Thoracic aorta (tissue), 2 donors: ENCODE measurements at regions not wholly inside any gene's neighbourhood (a gene's known extent, or its start where the extent isn't known, plus 50 kb on each side); places are given as distances from the start of the nearest gene placed in this dataset.

ENCODE experiments used
- ATAC-seq: fragments of 150-250 bp; one replicate; pipeline ENCODE4 v1.8.0; 2017; ENCODE audit warnings: low read depth; ENCODE audit not compliant: insufficient number of reproducible peaks, low FRiP score
- DNase-seq: peaks from one replicate; pipeline ENCODE4 v3.0.0-alpha.2; 2020; ENCODE audit warnings: low spot score
- H3K27ac ChIP-seq, 2 donors: fragments of 200-600 bp; sonication (generic); 1 replicate in 1 of 2; 2 replicates in 1 of 2; pipeline ENCODE4 v1.5.1; 2016; ENCODE audit warnings: mild to moderate bottlenecking in 2 of 2, moderate library complexity in 2 of 2
- H3K27me3 ChIP-seq: fragments of 200-600 bp; sonication (generic); replicated peaks from 2 replicates; pipeline ENCODE4 v1.6.0; 2016; ENCODE audit warnings: mild to moderate bottlenecking; ENCODE audit not compliant: insufficient read depth
- H3K36me3 ChIP-seq: fragments of 200-600 bp; sonication (generic); one replicate; pipeline ENCODE4 v1.5.1; 2016
- H3K4me1 ChIP-seq, 2 donors: fragments of 200-600 bp; sonication (generic); 1 replicate in 1 of 2; 2 replicates in 1 of 2; pipeline versions ENCODE4 v1.5.1 to v1.6.0; 2016; ENCODE audit warnings: low read depth in 2 of 2, mild to moderate bottlenecking in 1 of 2; ENCODE audit not compliant: control insufficient read depth in 1 of 2
- H3K4me3 ChIP-seq: fragments of 200-600 bp; sonication (generic); 2 replicates; pipeline ENCODE4 v1.5.1; 2016; ENCODE audit warnings: mild to moderate bottlenecking
- H3K9me3 ChIP-seq: fragments of 200-600 bp; sonication (generic); 2 replicates; pipeline ENCODE4 v1.5.1; 2016
- CTCF ChIP-seq: fragments of 200-600 bp; sonication (generic); IDR thresholded peaks from one replicate; pipeline ENCODE4 v1.5.1; 2019; ENCODE audit warnings: antibody characterized with exemption

DNA sequence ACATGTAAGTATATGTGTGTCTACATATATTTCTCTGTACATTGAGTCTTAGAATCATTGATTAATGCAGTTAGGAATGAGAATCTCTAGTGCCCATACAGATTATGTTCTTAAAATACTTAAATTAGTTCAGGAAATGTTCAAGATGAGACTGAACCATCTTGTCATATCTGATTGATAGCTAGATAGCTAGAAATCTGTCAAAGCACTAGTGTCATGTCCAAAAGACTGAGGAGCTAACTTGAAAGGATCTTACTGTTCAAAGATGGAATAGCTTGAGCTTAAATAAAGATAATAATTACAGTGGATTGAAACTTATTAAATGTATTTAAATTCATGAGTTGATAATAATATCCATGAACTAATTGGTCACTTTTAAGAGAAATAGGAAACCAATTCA, 191.7 kb upstream of the TCF21 start:
- H3K4me1 ChIP-seq: no peaks in the 10 kb centered on the region
- no peaks in the 10 kb centered on the region for H3K36me3 ChIP-seq
- H3K27me3 ChIP-seq: no peaks in the 10 kb centered on the region
- no peak for DNase-seq
- H3K4me3 ChIP-seq: no peak overlapping the region
- H3K27ac ChIP-seq: no peak overlapping the region
- no peak for TF ChIP-seq CTCF
- no peaks in the 10 kb centered on the region for H3K9me3 ChIP-seq
- no peak for ATAC-seq

GRCh38 chr6:133697666-133698065, 191.2 kb upstream of the TCF21 start:
- no peak for ATAC-seq
- H3K4me1 ChIP-seq: no peaks in the 10 kb centered on the region

GRCh38 chr6:133698272-133698671, 190.6 kb upstream of the TCF21 start:
- ATAC-seq (no peak), DNase-seq (no peak)
- Histone ChIP-seq H3K4me1 (no peaks in the 10 kb centered on the region), H3K27ac (no peak overlapping the region), H3K4me3 (no peak overlapping the region), H3K9me3 (no peaks in the 10 kb centered on the region), H3K36me3 (no peaks in the 10 kb centered on the region), H3K27me3 (no peaks in the 10 kb centered on the region)
- TF ChIP-seq CTCF: no peak

More at GRCh38 chr6:133697666-133698065, 191.2 kb upstream of the TCF21 start:
- H3K4me3 ChIP-seq: no peak overlapping the region
- DNase-seq: no peak
- no peak overlapping the region for H3K27ac ChIP-seq
- H3K9me3 ChIP-seq: no peaks in the 10 kb centered on the region
- H3K27me3 ChIP-seq: no peaks in the 10 kb centered on the region
- TF ChIP-seq CTCF: no peak
- no peaks in the 10 kb centered on the region for H3K36me3 ChIP-seq

GRCh38 chr6:133699741-133700385, 189.1 kb upstream of the TCF21 start:
- no peak overlapping the region for H3K27ac ChIP-seq
- ATAC-seq: no peak
- TF ChIP-seq CTCF: no peak
- DNase-seq: no peak
- no peaks in the 10 kb centered on the region for H3K36me3 ChIP-seq
- no peak overlapping the region for H3K4me3 ChIP-seq
- H3K4me1 ChIP-seq: peaks cover 4 to 6% of the 10 kb centered on the region in 2 donors
- no peaks in the 10 kb centered on the region for H3K27me3 ChIP-seq
- H3K9me3 ChIP-seq: no peaks in the 10 kb centered on the region

GRCh38 chr6:133701633-133702331, 187.1 kb upstream of the TCF21 start:
- TF ChIP-seq CTCF: no peak
- DNase-seq: no peak
- Histone ChIP-seq H3K36me3 (no peaks in the 10 kb centered on the region), H3K4me1 (peaks cover 4 to 6% of the 10 kb centered on the region in 2 donors), H3K4me3 (no peak overlapping the region), H3K27me3 (no peaks in the 10 kb centered on the region), H3K9me3 (no peaks in the 10 kb centered on the region), H3K27ac (no peak overlapping the region)
- ATAC-seq: no peak
